OCI-LY3 (cell line): ENCODE measurements at regions not wholly inside any gene's neighbourhood (a gene's known extent, or its start where the extent isn't known, plus 50 kb on each side); places are given as distances from the start of the nearest gene placed in this dataset.

Experiments
- CTCF ChIP-seq: fragments of 200-600, 300-600 bp; sonication (generic); IDR thresholded peaks from 2 replicates; pipeline ENCODE4 v1.5.1; 2014; ENCODE audit warnings: antibody characterized with exemption, low read length, low read depth
- EZH2phosphoT487 ChIP-seq: fragments of 200-600 bp; shearing (Covaris generic); IDR thresholded peaks from 2 replicates; pipeline ENCODE4 v1.6.1; 2018; ENCODE audit warnings: antibody characterized with exemption, mixed run types, low read depth

- TF ChIP-seq CTCF (no peak), EZH2phosphoT487 (no peak)
Measured at GRCh38 chr2:8394131-8394530, 287.7 kb upstream of the ID2 start.
